NB4 (cell line): ENCODE measurements at regions not wholly inside any gene's neighbourhood (a gene's known extent, or its start where the extent isn't known, plus 50 kb on each side); places are given as distances from the start of the nearest gene placed in this dataset.

Experiments used
- MYC ChIP-seq: IDR thresholded peaks from 2 replicates; pipeline ENCODE4 v1.6.1; 2011; ENCODE audit warnings: low read depth, low read length
- POLR2A ChIP-seq: IDR thresholded peaks from 2 replicates; pipeline ENCODE4 v1.6.1; 2011; ENCODE audit warnings: mild to moderate bottlenecking; ENCODE audit not compliant: insufficient read length; ENCODE audit errors: extremely low read depth
- TF ChIP-seq, protein P1 (sequence below): IDR thresholded peaks from one replicate; pipeline ENCODE4 v1.5.1; 2012; ENCODE audit warnings: low read depth, low read length

DNA sequence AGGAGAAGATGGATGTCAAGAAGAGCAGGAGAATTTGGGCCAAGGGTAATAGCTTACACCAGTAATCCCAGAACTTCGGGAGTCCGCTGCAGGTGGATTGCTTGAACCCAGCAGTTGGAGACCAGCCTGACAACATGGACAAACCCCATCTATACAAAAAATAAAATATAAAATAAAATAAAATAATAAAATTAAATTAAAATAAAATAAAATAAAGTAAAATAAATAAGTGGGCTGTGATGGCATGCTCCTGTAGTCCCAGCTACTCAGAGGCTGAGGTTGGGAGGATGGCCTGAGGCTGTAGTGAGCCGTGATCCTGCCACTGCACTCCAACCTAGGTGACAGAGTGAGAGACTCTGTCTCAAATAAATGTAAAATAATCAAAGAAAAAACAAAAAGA lies 1946.7 kb downstream of the MRPL39 start:
- TF ChIP-seq MYC (no peak), POLR2A (no peak)
- TF ChIP-seq, protein P1, sequence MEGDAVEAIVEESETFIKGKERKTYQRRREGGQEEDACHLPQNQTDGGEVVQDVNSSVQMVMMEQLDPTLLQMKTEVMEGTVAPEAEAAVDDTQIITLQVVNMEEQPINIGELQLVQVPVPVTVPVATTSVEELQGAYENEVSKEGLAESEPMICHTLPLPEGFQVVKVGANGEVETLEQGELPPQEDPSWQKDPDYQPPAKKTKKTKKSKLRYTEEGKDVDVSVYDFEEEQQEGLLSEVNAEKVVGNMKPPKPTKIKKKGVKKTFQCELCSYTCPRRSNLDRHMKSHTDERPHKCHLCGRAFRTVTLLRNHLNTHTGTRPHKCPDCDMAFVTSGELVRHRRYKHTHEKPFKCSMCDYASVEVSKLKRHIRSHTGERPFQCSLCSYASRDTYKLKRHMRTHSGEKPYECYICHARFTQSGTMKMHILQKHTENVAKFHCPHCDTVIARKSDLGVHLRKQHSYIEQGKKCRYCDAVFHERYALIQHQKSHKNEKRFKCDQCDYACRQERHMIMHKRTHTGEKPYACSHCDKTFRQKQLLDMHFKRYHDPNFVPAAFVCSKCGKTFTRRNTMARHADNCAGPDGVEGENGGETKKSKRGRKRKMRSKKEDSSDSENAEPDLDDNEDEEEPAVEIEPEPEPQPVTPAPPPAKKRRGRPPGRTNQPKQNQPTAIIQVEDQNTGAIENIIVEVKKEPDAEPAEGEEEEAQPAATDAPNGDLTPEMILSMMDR, result no peak
